ENCODE measurements at regions not wholly inside any gene's neighbourhood (a gene's known extent, or its start where the extent isn't known, plus 50 kb on each side); places are given as distances from the start of the nearest gene placed in this dataset.

GRCh38 chr21:25422610-25423608 is 184.4 kb downstream of the MRPL39 start:
- DNase-seq: no peak

- DNase-seq: peak; percentile 71
These were observed 185.8 kb downstream of the MRPL39 start for GRCh38 chr21:25421321-25422028.

GRCh38 chr21:25420831-25421230 is 186.4 kb downstream of the MRPL39 start:
- DNase-seq: no peak

GRCh38 chr21:25416669-25417068 is 190.6 kb downstream of the MRPL39 start:
- DNase-seq: no peak

- DNase-seq: no peak
These were observed 195.2 kb downstream of the MRPL39 start for GRCh38 chr21:25412100-25412499.

GRCh38 chr21:25409978-25410377 is 197.3 kb downstream of the MRPL39 start:
- no peak for DNase-seq

GRCh38 chr21:25408666-25409065 is 198.6 kb downstream of the MRPL39 start:
- DNase-seq: no peak

GRCh38 chr21:25406887-25407579 is 200.2 kb downstream of the MRPL39 start:
- no peak for DNase-seq

GRCh38 chr21:25405984-25406383 is 201.3 kb downstream of the MRPL39 start:
- DNase-seq: no peak

GRCh38 chr21:25402134-25402961 is 204.9 kb downstream of the MRPL39 start:
- DNase-seq: no peak

GRCh38 chr21:25400427-25400826 is 206.9 kb downstream of the MRPL39 start:
- no peak for DNase-seq

- no peak for DNase-seq
These were observed 208.7 kb downstream of the MRPL39 start for GRCh38 chr21:25398630-25399029.

- no peak for DNase-seq
These were observed 211.1 kb downstream of the MRPL39 start for GRCh38 chr21:25396135-25396711.

GRCh38 chr21:25391777-25392176 is 215.5 kb downstream of the MRPL39 start:
- DNase-seq: no peak

GRCh38 chr21:25390701-25391100 is 216.6 kb downstream of the MRPL39 start:
- DNase-seq: no peak

- no peak for DNase-seq
These were observed 219.6 kb downstream of the MRPL39 start for GRCh38 chr21:25387665-25388064.

- peak; percentile 76 for DNase-seq
These were observed 221.3 kb downstream of the MRPL39 start for GRCh38 chr21:25385911-25386474.

- no peak for DNase-seq
These were observed 221.9 kb downstream of the MRPL39 start for GRCh38 chr21:25385341-25385740.

- no peak for DNase-seq
These were observed 222.5 kb downstream of the MRPL39 start for GRCh38 chr21:25384782-25385181.

- DNase-seq: no peak
These were observed 223.7 kb downstream of the MRPL39 start for GRCh38 chr21:25383545-25383944.

- no peak for DNase-seq
These were observed 225.3 kb downstream of the MRPL39 start for GRCh38 chr21:25381936-25382452.

Measured in NCI-H69 (cell line).